ENCODE measurements at regions not wholly inside any gene's neighbourhood (a gene's known extent, or its start where the extent isn't known, plus 50 kb on each side); places are given as distances from the start of the nearest gene placed in this dataset.

DNA sequence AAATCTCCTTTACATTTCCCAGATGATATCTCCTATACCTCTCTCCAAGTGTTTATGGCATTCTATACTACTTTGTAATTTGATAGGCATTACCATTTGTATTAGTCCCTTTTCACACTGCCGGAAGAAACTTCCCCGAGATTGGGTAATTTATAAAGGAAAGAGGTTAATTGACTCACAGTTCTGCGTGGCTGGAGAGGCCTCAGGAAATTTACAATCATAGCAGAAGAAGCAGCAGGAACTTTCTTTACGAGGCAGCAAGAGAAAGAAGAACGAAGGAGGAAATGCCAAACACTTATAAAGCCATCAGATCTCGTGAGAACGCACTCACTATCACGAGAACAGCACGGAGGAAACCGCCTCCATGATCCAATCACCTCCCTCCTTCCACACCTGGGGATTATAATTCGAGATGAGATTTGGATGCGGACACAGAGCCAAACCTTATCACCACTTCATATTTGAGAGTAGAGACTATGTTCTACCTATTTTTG, 1194.6 kb downstream of the SORCS1 start:
- DNase-seq: no peak

DNA sequence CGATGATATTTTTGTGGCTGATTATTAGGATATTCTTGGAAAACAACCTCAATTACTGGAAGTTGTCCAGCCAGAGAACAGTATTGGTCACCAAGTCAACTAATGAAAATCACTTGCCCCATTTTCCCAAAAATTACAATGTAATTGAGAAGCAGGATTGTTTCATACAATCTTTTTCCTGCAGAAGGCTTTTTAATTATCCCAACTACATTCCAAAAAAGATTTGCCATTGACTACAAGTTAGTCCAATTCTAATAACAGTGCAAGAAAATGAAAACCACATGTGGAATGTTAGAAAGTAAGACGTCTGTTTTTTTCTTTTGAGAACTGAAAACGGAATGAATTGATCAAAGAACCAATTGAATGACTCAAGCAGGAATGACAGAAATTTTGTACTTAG, 1195.8 kb downstream of the SORCS1 start:
- no peak for DNase-seq

DNA sequence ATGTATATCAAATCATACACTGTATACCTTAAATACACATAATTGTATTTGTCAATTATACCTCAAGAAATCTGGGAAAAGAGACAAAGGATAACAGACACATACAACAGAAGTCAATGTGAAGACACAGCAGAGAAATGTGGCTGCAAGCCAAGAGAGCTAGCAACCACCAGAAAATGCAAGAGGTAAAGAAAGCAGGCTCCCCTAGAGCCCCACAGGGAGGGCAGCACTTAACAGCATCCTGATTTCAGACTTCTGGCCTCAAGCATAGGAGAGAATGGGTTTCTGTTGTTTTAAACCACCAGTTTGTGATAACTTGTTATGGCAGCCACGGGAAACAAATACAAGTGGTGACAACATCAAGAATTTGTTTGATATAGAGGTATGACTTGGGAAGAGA, 1197.2 kb downstream of the SORCS1 start:
- DNase-seq: no peak

DNA sequence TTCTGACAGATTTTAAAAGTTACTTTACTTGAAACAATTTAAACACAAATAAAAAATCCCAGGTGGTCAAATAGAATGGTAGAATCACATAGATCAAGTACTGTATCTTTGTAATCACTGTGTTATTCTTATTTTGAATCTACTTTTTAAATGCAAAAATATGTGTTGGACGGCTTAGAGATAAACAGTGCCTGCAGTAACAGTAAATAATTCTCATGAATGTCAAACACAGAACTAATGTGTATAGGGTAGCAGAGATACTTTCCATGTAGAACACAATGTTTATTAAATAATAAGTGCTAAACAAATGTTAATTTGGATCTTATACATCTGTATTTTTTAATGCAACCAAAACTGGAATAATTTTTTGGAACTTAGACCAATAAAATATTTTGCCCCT, 1199.4 kb downstream of the SORCS1 start:
- DNase-seq: no peak

DNA sequence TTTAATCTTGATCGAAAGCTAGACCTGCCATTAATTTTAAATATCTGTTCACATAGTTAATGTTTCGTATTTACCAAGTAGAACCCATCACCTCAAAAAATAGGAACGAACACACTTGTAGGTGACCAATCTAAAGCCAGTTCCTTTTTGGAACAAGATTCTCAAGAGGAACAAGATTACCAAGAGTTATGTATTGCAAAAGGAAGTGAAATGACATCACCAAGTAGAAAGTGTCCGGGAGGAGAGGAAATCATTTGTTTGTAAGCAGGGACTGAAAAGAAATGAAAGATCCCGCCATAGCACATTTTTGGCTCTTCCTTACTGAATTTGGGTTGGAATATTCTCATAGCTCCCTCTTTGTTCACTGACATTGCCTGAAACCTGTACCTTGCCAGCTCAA, 1200.5 kb downstream of the SORCS1 start:
- no peak for DNase-seq

DNA sequence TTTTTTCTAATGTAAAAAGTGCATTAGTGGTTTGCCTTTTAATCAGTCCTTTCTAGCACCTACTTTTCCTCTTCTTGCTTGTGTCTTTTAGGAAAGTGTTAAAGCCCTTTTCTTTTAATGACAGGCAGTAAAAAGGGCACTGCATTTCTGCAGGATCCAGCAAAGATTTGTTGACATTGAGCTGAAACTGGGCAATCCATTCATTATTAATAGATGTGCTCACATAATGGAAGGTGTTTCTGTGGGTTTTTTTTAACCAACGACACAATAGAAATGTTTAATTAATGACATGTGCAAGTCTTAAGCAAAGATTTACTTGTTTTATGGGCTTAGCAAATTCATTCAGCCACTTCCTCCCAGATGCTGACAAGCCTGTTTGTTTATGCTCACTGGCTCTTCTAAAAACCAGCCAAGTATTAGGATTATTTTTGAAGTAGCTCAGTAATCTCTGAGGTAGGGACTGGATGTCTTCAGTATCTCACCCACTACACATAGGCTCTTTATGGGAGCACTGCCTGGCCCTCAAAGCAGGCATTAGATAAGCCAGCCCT, 1201.1 kb downstream of the SORCS1 start:
- no peak for DNase-seq

DNA sequence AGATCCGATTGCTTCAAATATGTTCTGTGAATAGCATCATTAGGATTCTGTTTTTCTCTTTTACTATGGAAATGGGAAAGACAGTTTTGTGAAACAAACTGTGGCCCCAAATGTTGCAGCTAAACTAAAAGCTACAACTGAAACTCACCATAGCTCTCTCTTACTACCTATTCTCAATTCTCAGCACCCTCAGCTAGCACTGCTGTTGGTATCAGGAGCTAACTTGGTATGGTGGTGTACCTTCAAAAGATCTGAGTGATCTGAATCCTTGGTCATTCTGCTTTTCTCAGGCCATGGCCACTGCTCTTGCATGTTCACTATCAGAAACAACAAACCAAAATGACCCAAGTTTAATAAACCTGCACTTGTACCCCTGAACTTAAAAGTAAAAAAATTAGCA, 1208.0 kb downstream of the SORCS1 start:
- DNase-seq: no peak

DNA sequence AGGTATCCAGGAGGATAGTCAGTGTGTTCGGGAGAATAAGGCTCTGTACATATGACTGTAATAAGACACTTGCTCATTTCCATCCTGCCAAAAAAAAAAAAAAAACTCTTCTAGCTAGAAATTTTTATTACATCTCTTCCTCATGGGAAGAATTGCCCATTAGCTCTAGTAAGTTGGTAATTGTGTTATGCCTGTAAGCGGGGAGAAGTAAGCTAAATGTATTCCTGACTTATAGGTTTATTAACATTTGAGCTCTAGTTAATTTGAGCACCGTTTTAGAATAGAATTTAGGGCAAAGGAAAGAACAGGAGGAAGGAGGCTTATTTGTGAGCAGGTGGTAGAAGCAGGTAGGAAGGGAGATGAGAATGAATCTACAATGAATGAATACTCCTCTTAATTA, 1210.6 kb downstream of the SORCS1 start:
- no peak for DNase-seq

DNA sequence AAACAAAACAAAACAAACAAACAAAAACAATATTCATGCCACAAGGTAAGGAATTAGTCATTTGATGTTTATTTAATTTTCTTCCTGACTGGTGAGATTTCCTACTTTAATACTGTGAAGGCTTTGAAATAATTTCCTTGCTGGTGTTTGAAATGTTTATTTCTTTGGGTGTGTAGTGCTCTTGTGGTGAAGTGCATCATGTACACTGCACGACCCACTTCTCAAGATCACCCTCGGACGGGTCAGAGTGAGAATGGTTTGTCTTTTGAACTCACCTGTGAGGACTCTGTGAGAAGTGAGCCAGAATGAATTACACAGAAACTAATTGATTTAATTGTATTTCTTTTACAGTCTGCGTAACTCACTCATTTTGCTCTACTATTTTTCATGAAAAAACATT, 1211.5 kb downstream of the SORCS1 start:
- no peak for DNase-seq

DNA sequence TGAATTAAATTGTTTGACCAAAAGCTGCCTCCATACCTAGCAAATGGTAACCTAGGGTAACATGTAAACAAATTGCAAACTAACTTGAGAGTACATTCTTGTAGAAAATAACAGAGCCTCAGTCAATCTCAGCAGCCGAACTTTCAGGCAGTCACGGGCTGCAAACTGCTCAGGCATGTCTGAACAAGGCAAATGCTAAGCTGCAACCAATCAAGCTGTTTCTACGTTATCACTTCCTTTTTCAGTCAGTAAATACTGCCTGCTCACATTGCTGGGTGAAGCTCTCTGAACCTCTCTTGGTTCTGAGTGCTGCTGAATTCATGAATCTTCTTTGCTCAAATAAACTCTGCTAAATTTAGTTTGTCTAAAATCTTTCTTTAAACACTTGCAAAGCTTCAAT, 1212.4 kb downstream of the SORCS1 start:
- no peak for DNase-seq

DNA sequence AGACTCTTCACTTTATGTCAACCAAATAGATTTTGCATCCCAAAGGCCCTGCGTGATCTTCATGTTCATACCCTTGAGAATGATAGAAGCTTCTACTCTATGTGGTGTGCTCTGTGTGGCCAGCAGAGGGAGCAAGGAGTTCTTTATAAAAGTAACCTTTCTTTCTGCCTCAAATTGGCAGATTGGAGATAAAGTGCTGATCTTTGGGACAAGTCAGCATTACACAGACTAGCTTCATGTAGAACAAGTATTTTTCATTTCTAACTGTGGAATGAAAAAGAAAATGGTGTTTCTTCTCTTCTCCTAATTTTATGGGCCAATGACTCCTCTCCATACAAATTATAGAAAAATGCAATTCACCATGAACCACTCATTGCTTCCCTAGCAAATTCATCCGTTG, 1214.1 kb downstream of the SORCS1 start:
- peak; percentile 72 for DNase-seq

DNA sequence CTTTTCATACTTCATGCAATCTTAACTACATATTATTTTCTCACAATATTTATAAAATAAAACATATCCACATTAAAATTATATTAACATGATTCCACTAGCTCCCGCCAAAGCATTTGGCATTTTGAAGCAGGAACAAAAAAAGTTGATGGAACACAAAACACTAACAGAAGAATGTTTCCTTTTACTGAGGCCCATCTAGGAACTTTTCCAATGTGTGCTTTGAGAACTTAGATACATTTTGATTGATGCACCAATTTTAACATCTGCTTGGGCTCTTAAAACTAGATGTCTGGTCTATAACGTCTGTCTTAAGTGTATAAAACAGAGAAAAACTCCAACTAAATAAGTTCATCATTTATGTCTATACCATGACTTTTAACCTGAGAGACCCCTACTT, 1214.8 kb downstream of the SORCS1 start:
- no peak for DNase-seq

DNA sequence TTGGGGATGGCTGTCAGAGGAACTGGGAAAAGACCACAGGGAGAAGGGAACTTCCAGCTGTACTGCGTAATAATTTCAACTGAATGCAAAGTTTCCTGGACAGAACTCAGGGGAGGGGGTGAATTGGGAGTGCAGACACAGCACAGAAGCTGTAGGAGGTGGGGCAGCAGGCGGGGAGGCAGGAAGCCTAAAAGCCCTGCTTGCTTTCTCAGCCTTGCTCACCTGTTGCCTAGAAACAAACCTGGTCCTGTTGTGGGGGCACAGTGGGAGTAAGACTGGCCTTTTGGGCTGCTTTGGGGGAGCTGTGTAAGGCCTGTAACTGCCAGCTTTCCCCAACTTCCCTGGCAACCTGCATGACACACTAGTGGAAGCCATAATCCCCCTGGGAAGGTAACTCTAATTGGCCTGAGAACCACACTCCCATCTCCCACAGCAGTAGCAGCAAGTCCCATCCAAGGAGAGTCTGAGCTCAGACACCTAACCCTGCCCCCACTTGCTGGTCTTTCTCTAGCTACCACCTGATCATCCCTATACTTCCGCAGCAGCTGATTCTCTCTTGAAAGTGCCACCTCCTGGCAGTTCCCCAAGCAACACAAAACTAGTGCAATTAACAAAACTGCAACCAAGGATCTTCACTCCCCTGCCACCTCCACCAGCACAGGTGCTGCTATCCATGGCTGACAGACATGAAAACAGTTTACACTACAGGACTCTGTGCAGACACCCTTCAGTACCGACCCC, 1239.3 kb downstream of the SORCS1 start:
- no peak for DNase-seq

DNA sequence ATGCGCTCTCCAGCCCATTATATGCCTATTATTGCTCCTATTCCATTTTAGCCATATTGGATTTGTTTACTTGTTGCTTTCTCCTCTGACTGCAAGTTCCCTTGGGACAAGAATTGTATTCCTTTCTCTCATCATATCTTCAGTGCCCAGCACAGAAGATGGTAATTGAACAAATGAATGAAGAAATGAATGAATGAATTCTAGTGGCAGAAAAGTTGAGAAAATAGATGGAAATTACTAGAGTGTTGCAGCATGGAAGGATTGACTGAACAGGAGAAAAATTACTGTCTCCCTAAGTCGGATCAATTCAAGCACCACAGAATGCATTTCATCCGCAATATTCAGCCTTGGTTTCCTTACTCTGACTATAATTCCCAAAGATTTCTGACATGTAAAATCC, 1243.2 kb downstream of the SORCS1 start:
- DNase-seq: no peak

DNA sequence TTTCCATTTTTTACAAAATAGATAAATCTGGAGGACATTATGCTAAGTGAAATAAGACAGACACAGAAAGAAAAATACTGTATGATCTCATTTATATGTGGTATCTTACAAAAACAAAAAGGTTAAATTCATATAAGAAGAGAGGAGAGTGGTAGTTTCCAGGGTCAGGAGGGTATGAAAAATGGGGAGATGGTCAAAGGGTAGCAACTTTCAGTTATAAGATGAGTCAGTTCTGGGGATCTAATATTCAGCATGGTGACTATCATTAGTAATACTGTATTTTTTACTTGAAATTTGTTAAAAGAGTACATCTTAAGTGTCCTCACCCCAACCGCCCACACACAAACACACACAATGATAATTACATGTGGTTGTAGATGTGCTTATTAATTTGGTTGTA, 1250.1 kb downstream of the SORCS1 start:
- no peak for DNase-seq

DNA sequence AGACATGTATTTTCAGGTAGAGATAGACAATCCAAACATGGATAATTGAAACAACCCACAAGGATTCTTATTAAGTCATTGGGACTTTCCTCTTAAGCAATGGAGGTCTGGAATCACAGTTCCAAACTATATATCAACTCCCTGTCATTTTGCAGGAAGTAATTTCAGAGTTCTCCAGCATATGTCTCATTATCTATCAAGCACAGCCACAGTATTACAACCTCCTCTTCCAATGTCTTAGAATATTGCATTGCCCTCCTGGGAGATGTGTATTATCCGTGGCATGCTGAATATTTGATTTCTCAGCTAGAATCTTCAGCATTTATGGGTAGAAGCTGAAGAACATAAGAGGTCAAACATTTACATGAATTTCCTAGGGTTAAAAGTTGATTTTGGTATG, 1255.8 kb downstream of the SORCS1 start:
- no peak for DNase-seq

DNA sequence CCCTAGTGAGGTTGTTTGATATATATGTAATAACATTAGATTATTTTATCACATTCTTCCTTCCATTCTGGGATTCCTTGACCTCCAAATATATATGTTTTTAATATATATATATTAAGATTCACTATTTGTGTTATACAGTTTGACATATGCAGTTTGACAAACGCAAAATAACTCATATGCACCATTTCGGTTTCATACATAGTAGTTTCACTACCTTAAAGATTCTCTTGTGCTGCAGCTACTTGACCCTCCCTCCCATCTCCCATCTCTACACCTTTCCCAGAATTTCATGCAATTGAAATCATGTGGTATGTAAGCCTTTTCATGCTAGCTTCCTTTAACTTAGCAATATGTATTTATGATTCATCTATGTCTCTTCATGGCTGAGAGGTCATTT, 1244.4 kb downstream of the SORCS3 start:
- no peak for DNase-seq

DNA sequence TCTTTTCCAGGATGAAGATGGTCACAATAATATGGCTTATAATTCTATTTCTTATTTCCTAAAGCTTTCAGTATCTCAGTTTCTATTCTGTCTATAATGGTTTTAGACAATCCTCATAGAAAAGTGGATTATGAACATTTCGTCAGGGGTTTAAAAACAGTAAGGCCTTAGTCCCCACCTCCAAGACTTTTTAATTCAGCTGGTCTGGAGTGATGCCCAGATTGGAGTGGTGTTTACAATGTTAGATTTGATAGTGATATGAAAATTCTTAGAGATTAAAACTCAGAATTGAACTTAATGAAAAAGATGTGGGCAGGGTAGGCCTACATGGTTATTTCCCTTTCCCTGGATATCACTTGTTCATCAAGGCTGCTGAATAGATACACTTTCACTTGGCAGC, 1238.3 kb downstream of the SORCS3 start:
- DNase-seq: no peak

DNA sequence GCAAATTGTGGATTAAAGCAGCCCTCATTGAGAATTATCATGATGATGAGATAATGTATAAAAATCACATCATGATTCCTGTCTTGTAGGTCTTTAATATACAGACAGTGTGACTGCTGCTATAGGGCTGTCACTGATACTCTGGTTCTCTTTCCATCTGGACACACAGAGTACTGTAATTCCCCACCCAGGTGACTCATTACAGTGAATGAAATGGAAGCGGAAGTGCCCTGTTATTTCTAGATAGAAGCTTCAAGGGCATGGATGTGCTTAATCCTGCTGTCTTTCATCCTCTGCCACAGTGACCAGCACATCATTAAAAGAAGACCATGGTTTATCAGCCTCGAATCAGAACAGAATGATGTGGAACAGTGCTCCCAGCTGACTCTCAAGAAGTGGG, 1234.0 kb downstream of the SORCS3 start:
- no peak for DNase-seq

DNA sequence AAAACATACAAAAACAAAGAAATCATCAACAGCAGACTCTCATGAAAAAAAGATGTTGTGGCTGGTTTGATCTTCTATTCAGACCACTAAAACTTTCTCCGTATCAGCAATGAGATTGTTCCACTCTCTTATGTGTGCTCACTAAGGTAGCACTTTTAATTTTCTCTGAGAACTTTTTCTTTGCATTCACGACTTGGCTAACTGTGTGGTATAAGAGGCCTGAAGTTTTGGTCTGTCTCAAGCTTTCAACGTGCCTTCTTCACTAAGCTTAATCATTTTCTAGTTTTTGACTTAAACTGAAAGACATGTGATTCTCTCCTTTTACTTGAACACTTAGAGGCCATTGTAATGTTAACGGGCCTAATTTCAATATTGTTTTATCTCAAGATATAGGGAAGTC, 1231.6 kb downstream of the SORCS3 start:
- no peak for DNase-seq

DNA sequence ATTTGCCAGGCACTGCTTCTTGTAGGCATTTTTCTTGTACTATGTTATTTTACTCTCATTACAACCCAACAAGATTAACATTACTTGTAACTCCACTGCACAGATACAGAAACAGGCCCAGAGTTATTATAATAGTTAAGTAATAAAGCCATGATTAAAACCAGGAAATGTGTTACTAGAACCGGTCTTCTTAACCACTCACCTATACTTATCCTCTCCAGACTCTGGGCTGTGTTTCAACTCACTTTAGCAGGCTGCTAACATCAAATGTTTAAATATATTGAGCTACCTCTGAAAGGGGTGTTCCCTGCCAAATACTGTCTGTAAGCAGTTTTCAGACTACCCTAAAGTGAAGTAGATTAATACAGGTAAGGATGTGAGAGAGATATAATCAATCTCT, 1227.8 kb downstream of the SORCS3 start:
- DNase-seq: no peak

DNA sequence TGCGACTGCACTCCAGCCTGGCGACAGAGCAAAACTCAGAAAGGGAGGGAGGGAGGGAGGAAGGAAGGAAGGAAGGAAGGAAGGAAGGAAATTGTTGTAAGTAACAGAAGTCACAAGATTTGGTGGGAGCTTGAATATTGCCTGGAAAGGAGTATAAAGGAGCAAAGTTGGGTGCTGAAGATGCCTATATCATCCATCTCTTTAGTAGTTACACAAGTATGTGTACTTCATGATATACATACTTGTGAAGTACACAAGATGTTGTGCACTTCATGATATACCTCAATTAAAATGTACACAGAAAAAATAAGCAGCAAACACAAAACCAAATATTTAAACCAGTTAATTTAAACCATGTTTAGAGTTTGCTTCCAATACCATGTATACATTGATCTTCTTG, 1223.8 kb downstream of the SORCS3 start:
- no peak for DNase-seq

DNA sequence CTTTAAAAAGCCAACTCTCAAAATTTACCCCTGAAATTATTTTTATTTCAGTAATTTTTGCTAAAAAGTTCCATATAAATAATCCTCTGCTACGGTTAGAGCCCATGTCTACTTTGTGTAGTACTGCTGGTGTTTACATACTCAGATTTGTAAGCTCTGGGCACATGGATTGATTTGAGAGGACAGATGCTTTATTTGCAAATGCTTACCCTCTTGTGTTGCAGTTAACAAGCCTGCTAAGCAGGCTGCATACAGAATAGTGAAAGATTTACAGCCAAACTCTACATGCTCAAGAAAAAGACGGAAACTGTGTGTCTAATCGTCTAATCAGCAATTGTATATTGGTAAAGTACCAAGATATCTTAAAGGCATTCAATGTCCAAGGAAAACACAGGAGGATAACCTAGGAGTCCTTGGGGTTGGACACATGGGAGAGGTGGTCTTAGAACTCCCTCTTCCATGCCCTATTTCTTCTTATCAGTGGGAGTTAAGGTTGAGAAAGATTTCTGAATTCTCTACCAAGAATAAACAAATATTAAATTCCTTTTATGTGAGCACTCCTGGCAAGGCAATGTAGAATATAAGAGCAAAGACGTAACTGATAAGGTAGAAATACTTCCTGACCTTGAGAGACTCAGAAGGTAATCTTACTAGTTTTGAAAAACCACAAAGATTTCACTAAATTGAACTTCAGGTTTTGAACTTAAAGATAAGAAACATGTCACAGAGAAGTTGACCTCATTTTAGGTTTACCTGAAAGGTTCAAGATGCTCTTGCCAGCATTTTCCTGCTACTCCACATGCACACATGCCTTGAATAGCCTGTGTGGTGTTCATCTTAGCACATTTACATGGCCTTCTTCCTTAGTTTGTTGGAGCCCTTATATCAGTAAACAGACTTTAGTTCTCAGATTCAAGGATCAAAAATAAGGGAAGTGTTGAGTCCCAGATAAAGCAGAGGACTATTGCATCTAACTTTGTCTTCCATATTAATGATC, 1216.5 kb downstream of the SORCS3 start:
- DNase-seq: no peak

DNA sequence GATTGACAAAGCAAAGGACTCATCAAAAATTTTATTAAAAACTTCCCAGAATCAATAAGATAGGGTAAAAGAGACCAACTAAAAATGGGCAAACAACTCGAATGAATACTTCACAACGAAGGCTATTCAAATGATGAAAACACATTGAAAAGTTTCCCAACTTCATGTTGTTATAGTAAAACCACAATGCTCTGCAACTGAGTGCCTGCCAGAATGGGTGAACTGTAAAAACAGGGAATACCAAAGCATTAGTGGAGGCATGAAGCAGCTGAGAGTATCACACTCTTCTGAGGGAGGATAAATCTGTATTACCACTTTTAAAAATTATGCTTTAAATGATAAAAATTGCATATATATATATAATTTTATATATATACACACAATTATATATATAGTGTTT, 1214.7 kb downstream of the SORCS3 start:
- no peak for DNase-seq
